ENCODE measurements at regions not wholly inside any gene's neighbourhood (a gene's known extent, or its start where the extent isn't known, plus 50 kb on each side); places are given as distances from the start of the nearest gene placed in this dataset.
"Not testable (repeated sequence)": the region's sequence is repeated elsewhere in the genome, so short reads cannot be mapped to it uniquely, and the experiment has no call there.

- DNase-seq (ENCODE audit: low spot score) = no peak
These were observed 247.7 kb upstream of the RFX3 start for GRCh38 chr9:3773362-3774060.

GRCh38 chr9:3769646-3770045 is 243.8 kb upstream of the RFX3 start:
- DNase-seq (ENCODE audit: low spot score) = no peak

- no peak for DNase-seq (ENCODE audit: low spot score)
These were observed 243.1 kb upstream of the RFX3 start for GRCh38 chr9:3768712-3769457.

GRCh38 chr9:3768286-3768685 is 242.5 kb upstream of the RFX3 start:
- DNase-seq (ENCODE audit: low spot score) = no peak

- no peak for DNase-seq (ENCODE audit: low spot score)
These were observed 236.3 kb upstream of the RFX3 start for GRCh38 chr9:3762076-3762475.

GRCh38 chr9:3760031-3760430 is 234.2 kb upstream of the RFX3 start:
- no peak for DNase-seq (ENCODE audit: low spot score)

- DNase-seq (ENCODE audit: low spot score) = no peak
These were observed 233.2 kb upstream of the RFX3 start for GRCh38 chr9:3758816-3759576.

- DNase-seq (ENCODE audit: low spot score) = no peak
These were observed 230.3 kb upstream of the RFX3 start for GRCh38 chr9:3756071-3756470.

GRCh38 chr9:3751125-3751758 is 225.4 kb upstream of the RFX3 start:
- no peak for DNase-seq (ENCODE audit: low spot score)

GRCh38 chr9:3750321-3750720 is 224.5 kb upstream of the RFX3 start:
- no peak for DNase-seq (ENCODE audit: low spot score)

GRCh38 chr9:3746296-3747275 is 220.8 kb upstream of the RFX3 start:
- DNase-seq (ENCODE audit: low spot score) = no peak

GRCh38 chr9:3743901-3744413 is 218.2 kb upstream of the RFX3 start:
- DNase-seq (ENCODE audit: low spot score) = no peak

- DNase-seq (ENCODE audit: low spot score) = no peak
These were observed 216.8 kb upstream of the RFX3 start for GRCh38 chr9:3742586-3742985.

- no peak for DNase-seq (ENCODE audit: low spot score)
These were observed 215.9 kb upstream of the RFX3 start for GRCh38 chr9:3741729-3742128.

- DNase-seq (ENCODE audit: low spot score) = no peak
These were observed 215.1 kb upstream of the RFX3 start for GRCh38 chr9:3740690-3741419.

- DNase-seq (ENCODE audit: low spot score) = no peak
These were observed 210.4 kb upstream of the RFX3 start for GRCh38 chr9:3736161-3736560.

GRCh38 chr9:3735251-3735650 is 209.4 kb upstream of the RFX3 start:
- DNase-seq (ENCODE audit: low spot score) = no peak

GRCh38 chr9:3733527-3734262 is 207.9 kb upstream of the RFX3 start:
- DNase-seq (ENCODE audit: low spot score) = not testable (repeated sequence)

- no peak for DNase-seq (ENCODE audit: low spot score)
These were observed 207.2 kb upstream of the RFX3 start for GRCh38 chr9:3733039-3733408.

Data from HuH-7 (cell line).